CD4-positive, alpha-beta memory T cell (primary cell): ENCODE measurements at regions not wholly inside any gene's neighbourhood (a gene's known extent, or its start where the extent isn't known, plus 50 kb on each side); places are given as distances from the start of the nearest gene placed in this dataset.

Source experiments
- CTCF ChIA-PET: fragments of 350-600 bp; sonication (Branson Sonifier 250); formaldehyde crosslinking; loops from one replicate; lab custom pipeline; 2021; ENCODE audit warnings: inconsistent platforms; ENCODE audit not compliant: partially characterized antibody; lab: Charles Lee
- POLR2A ChIA-PET: fragments of 350-600 bp; sonication (Branson Sonifier 250); formaldehyde crosslinking; loops from one replicate; lab custom pipeline; 2021; ENCODE audit not compliant: partially characterized antibody; lab: Charles Lee
- DNase-seq, 5 donors: peaks; one replicate each; pipeline versions ENCODE4 v3.0.0 to v3.0.0-alpha.2; 2020 to 2022; ENCODE audit warnings: mixed read lengths in 1 of 5
- H3K27ac ChIP-seq: one replicate; pipeline ENCODE4 v1.7.0; 2013; ENCODE audit warnings: low read depth, low read length
- H3K27me3 ChIP-seq: 2 replicates; pipeline ENCODE4 v1.7.0; 2013; ENCODE audit warnings: mild to moderate bottlenecking, low read length, moderate library complexity; ENCODE audit not compliant: insufficient read depth
- H3K36me3 ChIP-seq: 2 replicates; pipeline ENCODE4 v1.7.0; 2013; ENCODE audit warnings: mild to moderate bottlenecking, low read length, moderate library complexity; ENCODE audit not compliant: insufficient read depth
- H3K4me1 ChIP-seq: 2 replicates; pipeline ENCODE4 v1.7.0; 2013; ENCODE audit warnings: mild to moderate bottlenecking, low read length, moderate library complexity; ENCODE audit not compliant: insufficient read depth
- H3K4me3 ChIP-seq, 2 donors: one replicate each; pipeline ENCODE4 v1.7.0; 2013; ENCODE audit warnings: low read length in 2 of 2, mild to moderate bottlenecking in 1 of 2
- H3K9me3 ChIP-seq, 2 donors: one replicate each; pipeline ENCODE4 v1.7.0; 2013; ENCODE audit warnings: low read length in 2 of 2, control low read depth in 1 of 2; ENCODE audit not compliant: control insufficient read depth in 1 of 2
- H3K27ac Mint-ChIP-seq, 7 donors: one replicate each; pipeline ENCODE4 v1.8.0; 2020 to 2021; ENCODE audit warnings: mixed read lengths in 7 of 7, mild to moderate bottlenecking in 6 of 7, inconsistent platforms in 3 of 7, moderate library complexity in 3 of 7
- H3K27me3 Mint-ChIP-seq, 2 donors: one replicate each; pipeline ENCODE4 v1.8.0; 2020 to 2021; ENCODE audit warnings: mixed read lengths in 2 of 2
- H3K36me3 Mint-ChIP-seq, 2 donors: one replicate each; pipeline ENCODE4 v1.8.0; 2020 to 2021; ENCODE audit warnings: mixed read lengths in 2 of 2, inconsistent platforms in 1 of 2, mild to moderate bottlenecking in 1 of 2
- H3K4me1 Mint-ChIP-seq, 4 donors: one replicate each; pipeline ENCODE4 v1.8.0; 2020 to 2021; ENCODE audit warnings: mixed read lengths in 4 of 4, mild to moderate bottlenecking in 1 of 4
- H3K4me3 Mint-ChIP-seq, 8 donors: one replicate each; pipeline ENCODE4 v1.8.0; 2020 to 2021; ENCODE audit warnings: mixed read lengths in 8 of 8, mild to moderate bottlenecking in 7 of 8, moderate library complexity in 6 of 8, inconsistent platforms in 3 of 8
- H3K9me3 Mint-ChIP-seq, 8 donors: one replicate each; pipeline ENCODE4 v1.8.0; 2020 to 2021; ENCODE audit warnings: mixed read lengths in 8 of 8, mild to moderate bottlenecking in 5 of 8, inconsistent platforms in 3 of 8, moderate library complexity in 1 of 8
- intact Hi-C: fragments of 100-400 bp; cut with micrococcal nuclease; formaldehyde crosslinking; loops from one replicate; pipeline ENCODE4 v1.15.1; 2023

DNA sequence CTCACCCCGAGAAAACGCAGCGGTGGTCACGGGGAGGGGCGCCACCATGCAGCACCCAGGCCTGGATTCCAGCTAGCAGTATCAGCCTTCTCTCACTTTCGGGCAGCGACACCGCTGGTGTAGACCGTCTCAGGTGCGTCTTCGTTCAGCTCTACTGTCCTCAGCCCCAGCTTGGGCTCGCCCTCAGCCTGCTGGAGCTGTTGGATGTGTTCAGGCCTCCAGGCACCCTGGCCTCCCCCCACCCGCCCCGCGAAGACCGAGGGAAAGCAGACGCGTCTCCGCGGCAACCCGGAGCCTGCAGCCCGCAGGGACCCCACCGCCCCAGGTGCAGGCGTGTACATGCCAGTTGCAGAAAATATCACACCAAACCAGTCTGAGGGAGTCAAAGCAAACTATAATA is 60.8 kb upstream of the CARMIL1 start:
- no peak for DNase-seq
- no peaks in the 10 kb centered on the region for H3K4me1 ChIP-seq
- peaks cover 0 to 1% of the 10 kb centered on the region in 2 donors for H3K27me3 Mint-ChIP-seq
- H3K27ac Mint-ChIP-seq, result no peak overlapping the region
- POLR2A ChIA-PET, result interaction anchor here (1.1 kb wide), 1 partner anchor 11 kb away, joined by 3 read pairs; no protein-coding TSS in a partner anchor
- H3K27ac ChIP-seq, result no peak overlapping the region
- no peaks in the 10 kb centered on the region for H3K36me3 Mint-ChIP-seq
- H3K27me3 ChIP-seq, result no peaks in the 10 kb centered on the region
- no peaks in the 10 kb centered on the region for H3K36me3 ChIP-seq
- intact Hi-C loops, result no loop called here
- H3K4me3 ChIP-seq, result no peak overlapping the region
- CTCF ChIA-PET, result no interaction called here
- H3K4me3 Mint-ChIP-seq, result no peak overlapping the region
- no peaks in the 10 kb centered on the region for H3K9me3 ChIP-seq
- H3K9me3 Mint-ChIP-seq, result peaks cover 0 to 2% (median 0%) of the 10 kb centered on the region in 8 donors
- H3K4me1 Mint-ChIP-seq, result peaks cover 0 to 2% (median under 1%) of the 10 kb centered on the region in 4 donors

DNA sequence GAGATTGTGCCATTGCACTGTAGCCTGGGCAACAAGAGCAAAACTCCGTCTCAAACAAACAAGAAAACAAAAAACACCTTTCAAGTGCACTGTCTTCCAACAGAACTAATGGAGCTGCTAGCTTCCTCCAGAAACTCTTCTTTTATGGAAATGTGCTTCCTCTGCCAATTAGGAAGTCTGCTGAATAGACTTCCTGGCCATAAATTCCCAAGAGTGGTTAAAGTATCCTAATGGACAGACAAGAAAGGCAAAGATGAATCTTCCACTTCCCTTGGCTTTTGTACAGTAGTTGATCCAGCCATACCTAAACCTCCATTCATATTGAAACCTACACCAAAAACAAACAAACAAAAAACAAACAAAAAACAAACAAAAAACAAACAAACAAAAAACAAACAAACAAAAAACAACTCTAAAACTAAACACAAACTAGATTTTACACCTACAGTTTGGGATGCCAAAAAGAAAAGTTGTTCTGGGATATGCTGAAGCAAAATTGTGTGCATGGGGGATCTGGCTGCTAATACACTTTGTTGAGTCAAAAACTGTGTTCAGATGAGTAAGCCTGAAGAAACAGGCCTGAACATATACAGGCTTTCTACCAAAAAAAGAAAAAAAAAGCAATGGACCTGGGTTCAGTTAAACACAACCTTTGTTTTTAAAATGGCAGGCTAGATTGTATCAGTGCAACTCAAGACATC is 59.8 kb upstream of the CARMIL1 start:
- Mint-ChIP-seq H3K4me3 (no peak overlapping the region), H3K36me3 (no peaks in the 10 kb centered on the region), H3K4me1 (peaks cover 2 to 9% (median 7%) of the 10 kb centered on the region in 4 donors), H3K27ac (no peak overlapping the region), H3K27me3 (peaks cover 2 to 4% of the 10 kb centered on the region in 2 donors), H3K9me3 (peaks cover 0 to 2% (median 0%) of the 10 kb centered on the region in 8 donors)
- DNase-seq, result no peak
- intact Hi-C loops, result no loop called here
- Histone ChIP-seq H3K27me3 (no peaks in the 10 kb centered on the region), H3K9me3 (no peaks in the 10 kb centered on the region), H3K4me1 (peaks cover 5% of the 10 kb centered on the region), H3K27ac (no peak overlapping the region), H3K4me3 (no peak overlapping the region), H3K36me3 (no peaks in the 10 kb centered on the region)
- ChIA-PET CTCF (interaction anchor here (2.7 kb wide), 1 partner anchor 270 kb away, joined by 11 read pairs; no protein-coding TSS in a partner anchor), POLR2A (interaction anchor here (1.1 kb wide), 1 partner anchor 12 kb away, joined by 3 read pairs; no protein-coding TSS in a partner anchor)

DNA sequence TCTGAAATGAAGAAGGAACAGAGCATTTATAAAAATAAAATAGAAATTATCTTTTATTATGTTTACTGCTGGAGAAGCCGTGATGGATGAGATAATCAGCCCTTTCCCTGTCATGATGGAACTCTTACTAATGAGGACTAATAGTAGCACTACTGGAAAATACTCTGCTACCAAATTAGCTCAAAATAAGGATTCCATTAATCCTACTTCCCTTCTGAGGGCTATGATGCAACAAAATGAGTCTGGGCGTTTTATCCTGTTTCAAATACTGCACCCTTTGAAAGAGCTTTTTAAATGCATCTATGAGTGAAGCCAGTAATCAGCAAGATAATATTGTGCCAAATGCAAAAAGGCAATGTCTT is 59.3 kb upstream of the CARMIL1 start:
- DNase-seq, result no peak
- no peaks in the 10 kb centered on the region for H3K36me3 ChIP-seq
- Mint-ChIP-seq H3K27ac (no peak overlapping the region), H3K9me3 (peaks cover 0 to 2% (median 0%) of the 10 kb centered on the region in 8 donors), H3K27me3 (peaks cover 2 to 4% of the 10 kb centered on the region in 2 donors), H3K36me3 (no peaks in the 10 kb centered on the region), H3K4me1 (peaks cover 2 to 9% (median 7%) of the 10 kb centered on the region in 4 donors), H3K4me3 (no peak overlapping the region)
- H3K27me3 ChIP-seq, result no peaks in the 10 kb centered on the region
- no peaks in the 10 kb centered on the region for H3K9me3 ChIP-seq
- ChIA-PET CTCF (interaction anchor here (0.5 to 2.7 kb wide), 2 partner anchors 270 to 335 kb away, joined by 4 to 11 read pairs; no protein-coding TSS in a partner anchor), POLR2A (no interaction called here)
- H3K4me3 ChIP-seq, result no peak overlapping the region
- no peak overlapping the region for H3K27ac ChIP-seq
- intact Hi-C loops, result loop anchor here (5.0 kb wide), 2 partner anchors 83 to 722 kb away; no protein-coding TSS in a partner anchor
- peaks cover 5% of the 10 kb centered on the region for H3K4me1 ChIP-seq

DNA sequence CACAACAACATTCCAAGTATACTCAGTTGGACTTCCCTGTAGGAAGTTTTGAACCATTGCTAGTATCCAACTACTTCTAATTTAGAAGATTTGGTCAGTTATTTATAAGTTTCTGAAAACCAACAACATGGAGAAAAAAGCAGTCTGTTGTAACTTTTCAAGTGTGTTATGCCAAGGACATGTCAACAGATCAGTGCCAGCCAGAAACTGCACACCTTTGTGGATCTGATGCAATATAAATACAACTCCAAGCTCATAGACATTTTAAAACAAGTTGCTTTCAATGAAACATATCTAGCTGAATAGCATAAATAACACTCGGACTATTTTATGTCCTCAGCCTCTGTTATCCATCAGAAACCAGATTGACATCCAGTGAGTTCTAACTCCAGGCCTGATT is 58.3 kb upstream of the CARMIL1 start:
- ChIA-PET CTCF (interaction anchor here (1.2 to 2.7 kb wide), 2 partner anchors 38 to 269 kb away, joined by 3 to 11 read pairs; no protein-coding TSS in a partner anchor), POLR2A (no interaction called here)
- DNase-seq, result no peak
- Mint-ChIP-seq H3K9me3 (no peaks in the 10 kb centered on the region), H3K27me3 (peaks cover 2 to 6% of the 10 kb centered on the region in 2 donors), H3K4me3 (no peak overlapping the region), H3K27ac (no peak overlapping the region), H3K36me3 (no peaks in the 10 kb centered on the region), H3K4me1 (peaks cover 2 to 9% (median 7%) of the 10 kb centered on the region in 4 donors)
- Histone ChIP-seq H3K4me3 (no peak overlapping the region), H3K27me3 (no peaks in the 10 kb centered on the region), H3K36me3 (no peaks in the 10 kb centered on the region), H3K27ac (no peak overlapping the region), H3K4me1 (peaks cover 5% of the 10 kb centered on the region), H3K9me3 (no peaks in the 10 kb centered on the region)
- intact Hi-C loops, result loop anchor here (5.0 kb wide), 2 partner anchors 84 to 721 kb away; no protein-coding TSS in a partner anchor

DNA sequence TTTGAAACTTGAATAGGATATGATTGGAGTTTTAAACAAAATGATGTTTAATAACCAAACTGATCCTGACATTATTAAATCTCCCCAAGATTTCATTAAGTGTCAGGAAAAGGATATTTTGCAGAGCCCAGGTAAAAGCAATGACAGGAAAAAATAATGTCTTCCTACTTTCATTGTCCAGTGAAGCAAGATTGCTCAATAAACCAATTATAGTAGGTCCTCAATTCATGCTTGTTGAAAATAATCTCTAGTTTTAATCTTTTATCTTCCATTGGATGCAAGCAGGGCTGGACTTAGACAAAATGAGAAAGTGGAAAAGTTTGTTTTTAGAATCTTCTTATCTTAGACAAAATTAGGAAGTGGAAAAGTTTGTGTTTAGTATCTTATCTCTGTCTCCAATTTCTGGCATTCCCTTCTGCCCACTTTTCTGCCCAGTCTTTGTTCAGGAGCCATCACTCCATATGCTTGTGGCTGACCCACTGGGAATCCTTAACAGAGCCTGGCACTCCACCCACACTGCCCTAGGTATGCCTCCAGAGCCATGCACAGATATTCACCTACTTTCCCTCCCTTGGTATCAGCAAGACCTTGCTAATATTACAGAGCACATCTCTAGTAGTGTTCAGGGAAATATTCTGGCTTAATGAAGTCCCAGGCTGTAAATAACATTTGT is 57.0 kb upstream of the CARMIL1 start:
- Mint-ChIP-seq H3K36me3 (no peaks in the 10 kb centered on the region), H3K9me3 (no peaks in the 10 kb centered on the region), H3K27me3 (peaks cover 3 to 6% of the 10 kb centered on the region in 2 donors), H3K4me3 (no peak overlapping the region), H3K27ac (no peak overlapping the region), H3K4me1 (peaks cover 2 to 9% (median 7%) of the 10 kb centered on the region in 4 donors)
- intact Hi-C loops, result loop anchor here (5.0 kb wide), 2 partner anchors 85 to 720 kb away; no protein-coding TSS in a partner anchor
- Histone ChIP-seq H3K4me3 (no peak overlapping the region), H3K4me1 (peaks cover 5% of the 10 kb centered on the region), H3K27ac (no peak overlapping the region), H3K9me3 (no peaks in the 10 kb centered on the region), H3K36me3 (no peaks in the 10 kb centered on the region), H3K27me3 (no peaks in the 10 kb centered on the region)
- ChIA-PET CTCF (interaction anchor here (1.0 to 2.1 kb wide), 4 partner anchors 9 to 381 kb away, joined by 3 to 28 read pairs (median 4); no protein-coding TSS in a partner anchor), POLR2A (no interaction called here)
- no peak for DNase-seq

DNA sequence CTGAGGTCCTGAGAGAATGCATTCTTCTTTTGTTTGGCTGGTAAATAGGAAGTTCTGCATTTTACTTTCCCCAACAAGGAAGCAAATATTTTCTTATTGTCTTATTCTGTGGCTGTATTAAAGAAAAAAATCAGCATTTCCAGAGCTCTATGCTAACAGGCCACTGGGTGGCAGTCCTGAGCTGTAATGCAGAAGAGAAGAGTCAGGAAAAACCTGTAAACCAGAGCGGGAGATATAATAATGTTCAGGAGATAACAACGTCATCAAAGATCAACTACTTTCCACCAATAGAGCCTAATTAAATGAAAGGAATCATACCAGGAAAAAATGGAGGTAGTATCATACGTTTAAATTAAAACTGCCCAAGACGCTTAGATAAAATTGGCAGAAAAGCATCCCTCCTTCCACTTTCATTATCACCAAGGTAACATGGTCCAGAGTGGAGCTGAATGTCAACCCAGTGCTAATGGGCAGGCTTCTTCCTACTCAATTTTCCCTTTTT is 55.6 kb upstream of the CARMIL1 start:
- Histone ChIP-seq H3K9me3 (no peaks in the 10 kb centered on the region), H3K4me3 (no peak overlapping the region), H3K36me3 (no peaks in the 10 kb centered on the region), H3K27ac (no peak overlapping the region), H3K27me3 (no peaks in the 10 kb centered on the region), H3K4me1 (peaks cover 5% of the 10 kb centered on the region)
- POLR2A ChIA-PET, result interaction anchor here (1.0 kb wide), 1 partner anchor 85 kb away, joined by 3 read pairs; no protein-coding TSS in a partner anchor
- CTCF ChIA-PET, result interaction anchor here (0.6 to 2.1 kb wide), 30 partner anchors 8 to 786 kb away, joined by 3 to 28 read pairs (median 4); no protein-coding TSS in a partner anchor
- no peaks in the 10 kb centered on the region for H3K36me3 Mint-ChIP-seq
- DNase-seq, result peak; percentile 50 to 56 (median 54)
- peak overlapping the region; percentile 40 to 74 (median 56) for H3K4me3 Mint-ChIP-seq
- peaks cover 3 to 6% of the 10 kb centered on the region in 2 donors for H3K27me3 Mint-ChIP-seq
- no peaks in the 10 kb centered on the region for H3K9me3 Mint-ChIP-seq
- H3K4me1 Mint-ChIP-seq, result peaks cover 2 to 9% (median 7%) of the 10 kb centered on the region in 4 donors
- intact Hi-C loops, result loop anchor here (1.0 to 5.0 kb wide), 5 partner anchors 86 to 719 kb away; no protein-coding TSS in a partner anchor
- H3K27ac Mint-ChIP-seq, result peak overlapping the region in 2 of 7 donors; percentile 1 to 4
